Testis (tissue), 2 donors: ENCODE measurements at regions not wholly inside any gene's neighbourhood (a gene's known extent, or its start where the extent isn't known, plus 50 kb on each side); places are given as distances from the start of the nearest gene placed in this dataset.

Experiments
- CTCF ChIP-seq, 3 experiments: fragments of 450-650 bp in 2 of 3; fragments of 200-600 bp in 1 of 3; sonication (generic) in 1 of 3; IDR thresholded peaks; one replicate each; pipeline ENCODE4 v1.5.1; 2016 to 2019; ENCODE audit warnings: antibody characterized with exemption in 3 of 3, mild to moderate bottlenecking in 2 of 3, moderate library complexity in 1 of 3
- POLR2A ChIP-seq: fragments of 450-650 bp; IDR thresholded peaks from one replicate; pipeline ENCODE4 v1.6.1; 2017; ENCODE audit warnings: antibody characterized with exemption, mild to moderate bottlenecking, moderate library complexity

DNA sequence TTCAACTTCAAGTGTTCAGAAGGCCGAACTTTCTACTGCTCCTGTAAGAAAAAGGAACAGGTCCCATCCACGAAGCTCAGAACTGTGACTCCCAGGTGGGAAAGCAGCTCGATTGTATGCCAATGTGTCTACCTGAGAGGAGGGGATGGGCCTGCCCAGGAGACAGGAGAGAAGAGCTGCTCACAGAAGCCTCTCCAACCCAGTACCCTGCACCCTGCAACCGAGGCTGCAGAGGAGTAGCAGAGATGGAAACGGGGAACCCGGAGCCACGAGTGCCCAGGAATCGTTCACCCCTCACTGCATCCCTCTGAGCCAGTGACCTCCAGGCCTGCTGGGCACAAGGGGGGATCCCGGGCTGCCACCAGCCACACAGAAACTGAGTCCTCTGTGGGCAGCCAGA lies 86.5 kb upstream of the PRR23E start:
- TF ChIP-seq CTCF (IDR thresholded peaks at IDR 0.05) (no peak), POLR2A (no peak)
